NB4 (cell line): ENCODE measurements at regions not wholly inside any gene's neighbourhood (a gene's known extent, or its start where the extent isn't known, plus 50 kb on each side); places are given as distances from the start of the nearest gene placed in this dataset.

ENCODE experiments used
- CTCF ChIP-seq: IDR thresholded peaks from one replicate; pipeline ENCODE4 v1.5.1; 2012; ENCODE audit warnings: low read depth, low read length
- MAX ChIP-seq: IDR thresholded peaks from 2 replicates; pipeline ENCODE4 v1.6.1; 2011; ENCODE audit warnings: low read depth, low read length
- POLR2A ChIP-seq: IDR thresholded peaks from 2 replicates; pipeline ENCODE4 v1.6.1; 2011; ENCODE audit warnings: mild to moderate bottlenecking; ENCODE audit not compliant: insufficient read length; ENCODE audit errors: extremely low read depth

DNA sequence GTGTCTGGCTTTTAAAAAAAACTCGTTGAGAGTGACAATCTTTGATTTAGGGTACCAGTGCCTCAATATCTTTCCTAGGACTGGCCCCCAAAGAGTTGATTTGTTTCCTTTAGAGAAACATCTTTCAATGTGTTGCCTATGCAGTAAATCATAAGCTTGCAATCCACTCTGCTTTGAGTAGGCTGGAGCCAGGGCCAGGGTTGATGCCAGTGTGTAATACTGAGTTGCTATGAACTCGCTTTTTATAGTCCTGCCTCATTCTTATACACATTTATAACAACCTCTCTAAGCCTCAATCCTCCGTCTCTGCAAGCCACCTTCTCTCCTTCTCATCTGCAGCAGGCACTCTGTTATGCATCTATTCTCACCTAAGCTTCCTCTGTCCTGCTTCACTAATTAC, 674.9 kb upstream of the POM121L12 start:
- TF ChIP-seq POLR2A (no peak), CTCF (no peak), MAX (no peak)
